GM10266 (cell line): ENCODE measurements at regions not wholly inside any gene's neighbourhood (a gene's known extent, or its start where the extent isn't known, plus 50 kb on each side); places are given as distances from the start of the nearest gene placed in this dataset.

Source experiments
- DNase-seq: peaks from one replicate; pipeline ENCODE4 v3.0.0; 2012; ENCODE audit errors: extremely low spot score
- TF ChIP-seq, protein P1 (sequence below): IDR thresholded peaks from 2 replicates; pipeline ENCODE4 v1.5.1; 2012; ENCODE audit warnings: mild to moderate bottlenecking, low read depth; ENCODE audit not compliant: control insufficient read depth, insufficient read depth; ENCODE audit errors: missing control alignments

DNA sequence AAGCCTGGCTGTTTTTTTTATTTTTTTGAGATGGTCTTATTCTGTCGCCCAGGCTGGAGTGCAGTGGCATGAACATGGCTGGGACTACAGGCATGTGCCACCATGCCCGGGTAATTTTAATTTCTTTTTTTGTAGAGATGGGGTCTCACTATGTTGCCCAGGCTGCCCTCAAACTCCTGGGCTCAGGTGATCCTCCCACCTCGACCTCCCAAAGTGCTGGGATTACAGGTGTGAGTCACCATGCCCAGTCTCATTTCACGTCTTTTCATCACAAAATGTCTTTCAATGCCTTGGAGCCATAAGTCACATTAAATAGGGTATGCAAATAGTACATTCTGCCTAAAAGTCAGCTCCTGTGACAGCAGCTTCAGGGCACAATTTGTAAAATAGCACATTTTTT, 52.8 kb downstream of the SOX2 start:
- no peak for DNase-seq
- TF ChIP-seq, protein P1, sequence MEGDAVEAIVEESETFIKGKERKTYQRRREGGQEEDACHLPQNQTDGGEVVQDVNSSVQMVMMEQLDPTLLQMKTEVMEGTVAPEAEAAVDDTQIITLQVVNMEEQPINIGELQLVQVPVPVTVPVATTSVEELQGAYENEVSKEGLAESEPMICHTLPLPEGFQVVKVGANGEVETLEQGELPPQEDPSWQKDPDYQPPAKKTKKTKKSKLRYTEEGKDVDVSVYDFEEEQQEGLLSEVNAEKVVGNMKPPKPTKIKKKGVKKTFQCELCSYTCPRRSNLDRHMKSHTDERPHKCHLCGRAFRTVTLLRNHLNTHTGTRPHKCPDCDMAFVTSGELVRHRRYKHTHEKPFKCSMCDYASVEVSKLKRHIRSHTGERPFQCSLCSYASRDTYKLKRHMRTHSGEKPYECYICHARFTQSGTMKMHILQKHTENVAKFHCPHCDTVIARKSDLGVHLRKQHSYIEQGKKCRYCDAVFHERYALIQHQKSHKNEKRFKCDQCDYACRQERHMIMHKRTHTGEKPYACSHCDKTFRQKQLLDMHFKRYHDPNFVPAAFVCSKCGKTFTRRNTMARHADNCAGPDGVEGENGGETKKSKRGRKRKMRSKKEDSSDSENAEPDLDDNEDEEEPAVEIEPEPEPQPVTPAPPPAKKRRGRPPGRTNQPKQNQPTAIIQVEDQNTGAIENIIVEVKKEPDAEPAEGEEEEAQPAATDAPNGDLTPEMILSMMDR, result no peak

DNA sequence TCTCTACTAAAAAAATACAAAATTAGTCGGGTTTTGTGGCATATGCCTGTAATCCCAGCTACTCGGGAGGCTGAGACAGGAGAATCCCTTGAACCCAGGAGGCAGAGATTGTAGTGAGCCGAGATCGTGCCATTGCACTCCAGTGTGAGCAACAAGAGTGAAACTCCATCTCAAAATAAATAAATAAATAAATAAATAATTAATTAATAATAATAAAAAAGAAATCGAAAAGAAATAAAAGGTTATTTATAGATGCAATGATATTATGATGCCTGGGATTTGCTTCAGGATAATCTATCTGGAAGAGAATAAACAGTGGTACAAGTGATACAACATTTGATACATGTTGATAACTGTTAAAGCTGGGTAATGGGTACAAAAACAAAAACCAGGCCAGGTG, 58.6 kb downstream of the SOX2 start:
- DNase-seq, result no peak
- TF ChIP-seq, protein P1, result no peak

DNA sequence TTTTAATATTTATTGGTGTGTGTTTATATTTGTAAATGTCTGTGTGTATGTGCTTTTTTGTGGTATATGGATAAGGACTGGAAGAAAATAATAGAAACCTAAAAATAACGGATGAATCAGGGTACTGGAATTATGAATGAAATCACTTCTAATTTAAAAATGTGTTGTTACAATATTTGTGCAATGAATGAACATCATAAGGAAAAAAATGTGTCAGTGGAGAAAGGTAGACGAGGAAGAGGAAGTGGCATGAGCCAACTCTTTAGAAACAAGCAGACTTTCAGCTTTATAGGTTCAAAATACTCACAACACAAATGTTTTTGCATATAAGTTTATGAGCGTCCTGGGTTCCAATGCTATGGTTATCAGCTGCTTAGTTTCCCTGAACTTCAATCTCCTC, 59.4 kb downstream of the SOX2 start:
- TF ChIP-seq, protein P1, result no peak
- no peak for DNase-seq

DNA sequence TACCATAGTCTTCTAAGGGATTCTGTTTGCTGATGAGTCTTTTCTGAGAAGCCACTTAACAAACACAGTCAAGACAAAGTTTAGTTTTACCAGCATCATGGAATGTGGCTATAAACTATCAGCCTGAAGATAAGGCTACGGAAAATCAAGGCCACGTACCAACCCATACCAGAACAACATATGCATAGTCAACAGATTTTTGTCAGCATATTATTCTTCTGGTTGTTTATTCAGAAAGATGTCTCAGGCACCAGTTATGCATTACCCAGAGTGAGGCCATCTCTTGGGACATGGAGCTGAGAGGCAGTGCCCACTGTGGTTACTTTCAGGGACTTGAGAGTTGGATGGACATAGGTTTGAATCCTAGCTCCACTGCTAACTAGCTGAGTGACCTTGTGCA, 60.4 kb downstream of the SOX2 start:
- TF ChIP-seq, protein P1, result no peak
- DNase-seq, result no peak

DNA sequence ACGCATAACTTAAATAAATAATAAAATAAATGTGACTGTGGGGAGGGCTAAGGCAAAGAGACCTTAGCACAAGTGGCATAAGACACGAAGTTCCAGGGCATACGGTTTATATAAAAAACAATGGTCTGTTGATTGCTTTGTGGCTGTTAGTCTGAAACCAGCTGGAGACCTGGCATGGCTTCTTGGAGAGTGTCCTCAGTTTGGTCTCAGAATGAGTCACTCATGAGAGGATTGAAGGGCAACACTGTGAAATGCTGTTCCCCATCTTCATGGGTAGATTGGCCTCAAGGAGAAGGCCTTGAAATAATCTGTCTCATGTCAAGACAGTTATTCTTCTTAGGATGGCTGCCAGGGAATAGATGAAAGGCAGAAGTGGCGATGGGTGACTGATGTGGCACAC, 62.2 kb downstream of the SOX2 start:
- TF ChIP-seq, protein P1, result no peak
- no peak for DNase-seq

DNA sequence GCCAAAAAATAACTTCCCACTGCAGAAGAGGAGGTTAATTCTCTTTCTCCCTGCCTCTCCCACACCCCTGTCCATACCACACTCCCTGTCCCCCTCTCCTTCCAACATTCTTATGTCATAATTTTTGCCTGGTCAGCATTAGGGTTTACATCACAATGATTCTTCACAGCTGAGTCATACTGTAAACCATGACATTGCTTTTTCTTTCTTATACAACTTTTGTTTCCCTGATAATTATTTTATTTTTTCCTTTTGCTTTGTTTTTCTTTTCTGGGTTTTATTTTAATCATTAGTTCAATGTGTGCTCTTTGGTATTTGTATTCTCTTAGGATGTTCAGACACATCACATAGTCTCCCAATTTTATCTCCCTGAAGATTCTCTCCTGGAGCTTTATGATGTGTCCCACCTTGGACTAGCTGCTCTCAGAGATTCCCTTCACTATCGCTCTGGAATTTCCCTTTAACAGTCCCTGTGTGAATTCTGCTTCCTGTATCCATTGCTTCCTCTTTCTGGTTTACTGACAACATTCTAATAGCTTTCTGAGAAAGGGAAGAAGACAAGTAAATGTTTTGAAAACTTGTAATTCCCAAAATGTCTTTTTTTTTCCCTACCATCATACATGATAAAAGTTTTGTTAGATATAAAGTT, 70.7 kb downstream of the SOX2 start:
- TF ChIP-seq, protein P1, result no peak
- DNase-seq, result no peak

DNA sequence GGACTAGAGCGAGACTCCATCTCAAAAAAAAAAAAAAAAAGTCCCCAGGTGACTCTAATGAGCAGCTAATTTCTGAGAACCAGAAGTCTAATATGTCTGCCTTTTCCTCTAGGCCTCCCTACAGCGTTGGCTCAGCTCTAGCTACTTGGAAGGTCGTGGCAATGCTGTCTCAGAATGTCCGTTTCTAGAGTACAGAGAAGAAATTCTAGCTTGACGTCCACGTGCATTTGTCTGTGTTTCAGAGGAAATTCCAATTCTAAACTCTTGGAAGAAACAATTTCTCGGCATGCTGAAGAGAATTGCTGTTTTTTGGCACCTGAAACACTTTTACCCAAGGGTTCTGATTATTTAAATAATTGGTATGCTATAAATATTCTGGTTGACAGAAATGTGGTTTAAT, 78.8 kb downstream of the SOX2 start:
- TF ChIP-seq, protein P1, result no peak
- no peak for DNase-seq
